ENCODE measurements at regions not wholly inside any gene's neighbourhood (a gene's known extent, or its start where the extent isn't known, plus 50 kb on each side); places are given as distances from the start of the nearest gene placed in this dataset.
A peak's percentile ranks its signal among the peaks of the same experiment; 100 is the strongest.

DNA sequence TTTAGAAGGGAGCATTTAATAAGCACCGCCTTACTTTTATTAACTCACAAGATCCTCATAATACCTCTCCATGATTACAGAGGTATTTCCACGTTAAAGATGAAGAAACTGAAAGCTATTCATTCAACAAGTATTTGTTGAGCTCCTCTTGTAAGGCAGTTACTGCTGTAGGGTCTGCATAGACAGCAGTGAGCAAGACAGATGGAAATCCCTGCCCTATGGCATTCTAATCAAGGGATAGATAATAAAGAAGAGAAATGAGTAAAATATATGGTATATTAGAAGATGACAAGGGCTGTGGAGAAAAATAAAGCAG is 77.8 kb upstream of the CTNNBL1 start:
- Mint-ChIP-seq H3K9me3 (no peaks in the 10 kb centered on the region), H3K27me3 (peaks cover 35% of the 10 kb centered on the region), H3K4me3 (no peak overlapping the region), H3K27ac (no peak overlapping the region), H3K4me1 (no peaks in the 10 kb centered on the region), H3K36me3 (ENCODE audit: low read depth) (no peaks in the 10 kb centered on the region)
- POLR2A ChIA-PET, result no interaction called here
- CTCF ChIA-PET, result no interaction called here
- DNase-seq, result no peak

DNA sequence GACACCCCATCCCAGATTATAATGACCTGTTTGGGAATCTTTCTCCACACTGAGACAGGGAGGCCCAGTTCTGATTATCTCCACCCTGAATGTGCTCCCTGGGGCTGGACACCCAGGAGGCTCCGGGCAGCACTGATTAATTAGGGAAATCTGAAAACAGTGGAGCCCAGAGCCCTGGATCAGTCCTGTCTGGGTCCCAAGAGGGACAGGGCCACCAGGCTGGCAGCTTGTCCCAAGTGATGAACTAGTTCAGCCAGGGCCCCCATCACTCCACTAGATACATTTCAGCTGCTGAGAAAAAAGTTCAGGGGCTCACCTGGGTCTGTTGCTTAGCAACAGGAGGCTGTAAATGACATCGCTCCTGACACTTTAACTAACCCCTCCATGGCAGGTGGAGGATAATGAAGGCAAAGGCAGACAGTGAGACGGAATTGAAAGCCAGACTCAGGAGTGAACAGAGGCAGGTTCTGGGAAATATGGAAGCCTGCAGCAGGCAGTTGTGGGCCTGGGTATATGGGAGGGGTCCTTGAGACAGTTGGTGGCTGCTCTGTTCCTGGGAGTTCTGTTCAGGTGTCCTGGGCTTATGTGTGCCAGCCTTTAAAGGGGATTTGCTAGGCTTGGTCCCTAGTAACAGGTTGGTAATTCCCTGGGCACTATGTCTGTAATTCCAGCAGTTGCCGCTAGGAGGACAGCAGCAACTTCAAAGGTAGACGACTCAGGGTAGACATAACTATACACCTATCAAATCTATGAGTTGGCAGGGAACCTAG is 78.3 kb upstream of the CTNNBL1 start:
- H3K27ac Mint-ChIP-seq, result no peak overlapping the region
- no peak overlapping the region for H3K4me3 Mint-ChIP-seq
- ChIA-PET CTCF (no interaction called here), POLR2A (no interaction called here)
- peaks cover 30% of the 10 kb centered on the region for H3K27me3 Mint-ChIP-seq
- no peaks in the 10 kb centered on the region for H3K9me3 Mint-ChIP-seq
- peak; percentile 58 for DNase-seq
- no peaks in the 10 kb centered on the region for H3K36me3 Mint-ChIP-seq (ENCODE audit: low read depth)
- H3K4me1 Mint-ChIP-seq, result no peaks in the 10 kb centered on the region

DNA sequence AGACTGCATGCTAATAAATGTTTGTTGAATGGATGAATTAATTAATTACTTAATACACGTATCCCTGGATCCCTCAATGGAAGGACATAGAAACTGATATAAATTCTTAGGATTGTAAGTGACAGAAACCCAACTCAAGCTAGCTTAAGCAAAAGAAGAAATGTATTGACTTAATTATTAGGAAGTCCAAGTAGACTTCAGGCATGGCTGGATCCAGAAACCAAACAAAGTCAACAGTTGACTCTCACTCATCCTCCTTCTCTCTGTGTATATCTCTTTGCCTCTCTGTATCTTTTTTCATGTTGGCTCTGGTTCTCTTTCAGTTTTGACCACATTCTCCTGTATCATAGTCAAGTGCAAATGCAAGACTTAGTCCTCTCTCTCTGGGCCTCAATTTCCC is 82.0 kb upstream of the CTNNBL1 start:
- Mint-ChIP-seq H3K27me3 (peaks cover 5% of the 10 kb centered on the region), H3K4me1 (no peaks in the 10 kb centered on the region), H3K9me3 (no peaks in the 10 kb centered on the region), H3K36me3 (ENCODE audit: low read depth) (no peaks in the 10 kb centered on the region), H3K4me3 (no peak overlapping the region), H3K27ac (no peak overlapping the region)
- DNase-seq, result no peak
- ChIA-PET CTCF (no interaction called here), POLR2A (no interaction called here)

DNA sequence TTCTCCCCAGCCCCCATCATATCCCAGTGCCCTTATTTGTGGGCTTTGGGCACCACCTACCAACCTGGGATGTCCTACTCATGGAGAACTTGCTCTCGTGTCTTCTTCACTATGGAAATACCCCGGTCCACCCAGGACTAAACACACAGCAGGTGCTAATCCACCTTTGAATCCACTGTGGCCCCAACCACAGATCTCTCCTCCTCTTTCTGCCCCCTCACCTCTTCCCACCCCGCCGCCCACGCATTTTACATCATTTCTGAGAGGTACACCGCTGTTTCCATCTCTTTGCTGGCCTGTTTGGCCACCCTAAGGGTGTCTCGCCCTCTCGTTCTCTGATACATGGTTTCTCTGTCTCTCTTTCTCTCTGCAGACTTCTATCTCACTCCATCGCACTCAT is 82.5 kb upstream of the CTNNBL1 start:
- CTCF ChIA-PET, result no interaction called here
- Mint-ChIP-seq H3K4me3 (no peak overlapping the region), H3K4me1 (no peaks in the 10 kb centered on the region), H3K36me3 (ENCODE audit: low read depth) (no peaks in the 10 kb centered on the region), H3K27ac (no peak overlapping the region), H3K9me3 (no peaks in the 10 kb centered on the region), H3K27me3 (peaks cover 5% of the 10 kb centered on the region)
- POLR2A ChIA-PET, result no interaction called here
- no peak for DNase-seq

DNA sequence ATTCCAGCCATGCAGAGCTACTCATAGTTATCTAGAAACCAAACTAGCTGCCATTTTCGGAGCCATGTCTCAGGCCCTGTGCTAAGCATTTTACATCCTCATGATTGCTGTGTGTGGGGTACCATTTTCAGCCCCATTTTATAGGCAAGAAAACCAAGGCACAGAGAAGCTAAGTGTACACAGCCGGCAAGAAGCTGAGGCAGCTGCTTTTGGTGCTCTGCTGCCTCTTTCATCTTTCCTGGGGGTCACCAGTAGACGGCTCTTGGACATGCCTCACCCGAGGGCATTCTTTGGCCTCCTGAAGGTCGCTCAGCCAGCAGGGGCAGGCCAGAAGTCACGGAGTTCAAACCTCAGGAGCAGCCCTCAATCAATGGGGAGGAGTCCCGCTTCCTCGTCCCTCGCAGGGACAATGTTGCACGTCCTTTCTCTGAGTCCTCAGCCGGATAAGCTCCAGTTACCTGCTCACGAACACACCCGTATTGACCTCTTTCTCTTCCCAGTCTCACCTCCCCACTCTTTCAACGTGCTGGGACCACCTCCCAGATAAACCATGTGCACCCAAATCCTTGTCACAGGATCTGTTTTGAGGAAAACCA is 82.6 kb upstream of the BLCAP start:
- H3K9me3 Mint-ChIP-seq, result no peaks in the 10 kb centered on the region
- no peaks in the 10 kb centered on the region for H3K27me3 Mint-ChIP-seq
- DNase-seq, result no peak
- no peaks in the 10 kb centered on the region for H3K36me3 Mint-ChIP-seq (ENCODE audit: low read depth)
- CTCF ChIA-PET, result no interaction called here
- H3K27ac Mint-ChIP-seq, result no peak overlapping the region
- POLR2A ChIA-PET, result no interaction called here
- H3K4me1 Mint-ChIP-seq, result no peaks in the 10 kb centered on the region
- H3K4me3 Mint-ChIP-seq, result no peak overlapping the region

DNA sequence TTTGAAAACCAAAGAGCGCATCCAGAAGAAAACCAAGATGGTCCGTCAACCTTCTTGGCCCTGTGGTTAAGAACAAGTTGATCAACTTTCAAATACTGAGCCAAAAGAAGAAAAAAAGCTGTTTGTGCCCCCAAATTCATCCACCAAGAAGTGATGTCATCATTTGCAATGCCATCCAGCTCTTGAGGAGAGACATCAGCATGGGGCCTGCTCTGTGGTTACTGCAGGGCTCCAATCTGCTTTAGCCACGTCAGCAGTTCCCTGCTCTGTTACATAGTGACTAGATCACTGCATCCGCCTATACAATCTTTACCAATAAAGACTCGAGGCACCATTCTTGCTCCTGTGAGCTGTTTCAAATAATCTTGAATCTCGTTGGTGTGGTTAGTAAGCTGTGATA is 75.0 kb upstream of the BLCAP start:
- H3K4me3 Mint-ChIP-seq, result no peak overlapping the region
- H3K4me1 Mint-ChIP-seq, result no peaks in the 10 kb centered on the region
- ChIA-PET CTCF (no interaction called here), POLR2A (no interaction called here)
- no peak overlapping the region for H3K27ac Mint-ChIP-seq
- peaks cover 15% of the 10 kb centered on the region for H3K27me3 Mint-ChIP-seq
- DNase-seq, result no peak
- no peaks in the 10 kb centered on the region for H3K9me3 Mint-ChIP-seq
- no peaks in the 10 kb centered on the region for H3K36me3 Mint-ChIP-seq (ENCODE audit: low read depth)

DNA sequence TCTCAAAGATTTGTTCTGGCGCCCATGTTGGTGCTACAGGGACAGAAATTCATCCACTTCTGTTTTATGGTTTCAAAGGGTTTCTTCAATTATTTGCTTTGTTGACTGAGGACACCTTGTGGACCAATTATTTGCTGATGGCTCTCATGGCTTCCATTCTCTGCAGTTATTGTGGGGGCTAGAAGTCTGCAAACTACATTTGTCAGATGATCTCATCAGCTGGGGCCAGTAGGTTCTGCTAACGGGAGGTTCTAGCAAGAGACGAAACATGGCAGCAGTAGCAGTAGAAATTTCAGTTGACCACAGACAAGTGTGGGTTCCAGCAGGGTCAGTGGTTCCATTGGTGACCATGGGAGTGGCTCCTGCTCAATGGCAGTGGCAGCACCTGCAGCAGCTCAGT is 72.8 kb upstream of the BLCAP start:
- Mint-ChIP-seq H3K27ac (no peak overlapping the region), H3K4me3 (no peak overlapping the region), H3K4me1 (no peaks in the 10 kb centered on the region), H3K36me3 (ENCODE audit: low read depth) (no peaks in the 10 kb centered on the region), H3K27me3 (peaks cover 18% of the 10 kb centered on the region), H3K9me3 (no peaks in the 10 kb centered on the region)
- POLR2A ChIA-PET, result no interaction called here
- no peak for DNase-seq
- CTCF ChIA-PET, result no interaction called here

DNA sequence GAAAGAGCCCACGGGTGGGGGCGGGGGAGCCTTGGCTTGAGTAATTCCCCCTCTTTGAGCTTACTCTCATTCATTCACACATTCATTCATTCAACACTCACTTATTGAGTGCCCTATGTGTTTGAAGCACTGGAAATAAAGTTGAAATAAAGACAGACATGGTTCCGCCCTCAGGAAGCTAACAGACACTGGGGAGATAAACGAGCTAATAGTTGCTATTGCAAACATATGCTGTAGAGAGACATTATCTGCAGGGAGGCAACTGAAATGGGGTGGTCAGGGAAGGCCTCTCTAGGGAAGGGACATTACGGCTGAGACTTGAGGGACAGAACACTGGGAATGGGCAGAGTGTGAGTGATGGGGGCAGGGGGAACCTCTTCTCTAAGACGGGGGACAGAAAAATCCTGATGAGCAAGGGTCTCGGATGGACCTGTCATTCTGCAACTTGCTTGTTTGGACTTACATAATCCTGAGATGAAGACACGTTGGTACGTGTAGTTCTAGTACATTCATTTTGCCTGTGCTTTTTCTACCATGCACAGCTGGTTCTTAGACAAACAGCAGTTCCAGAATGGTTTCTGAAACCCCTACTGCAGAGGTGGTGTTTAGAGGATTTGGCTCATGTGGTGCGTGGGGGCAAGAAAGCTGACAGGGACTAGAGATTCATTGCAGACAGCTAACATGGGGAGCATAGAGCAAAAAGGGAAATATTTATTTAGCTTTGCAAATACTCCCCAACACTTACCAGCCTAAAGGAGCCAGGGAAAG is 71.1 kb upstream of the BLCAP start:
- POLR2A ChIA-PET, result no interaction called here
- Mint-ChIP-seq H3K27ac (no peak overlapping the region), H3K4me1 (no peaks in the 10 kb centered on the region), H3K4me3 (no peak overlapping the region), H3K9me3 (no peaks in the 10 kb centered on the region), H3K36me3 (ENCODE audit: low read depth) (no peaks in the 10 kb centered on the region), H3K27me3 (peaks cover 18% of the 10 kb centered on the region)
- DNase-seq, result no peak
- CTCF ChIA-PET, result interaction anchor here (0.7 kb wide), 1 partner anchor 527 kb away, joined by 5 read pairs; no protein-coding TSS in a partner anchor

DNA sequence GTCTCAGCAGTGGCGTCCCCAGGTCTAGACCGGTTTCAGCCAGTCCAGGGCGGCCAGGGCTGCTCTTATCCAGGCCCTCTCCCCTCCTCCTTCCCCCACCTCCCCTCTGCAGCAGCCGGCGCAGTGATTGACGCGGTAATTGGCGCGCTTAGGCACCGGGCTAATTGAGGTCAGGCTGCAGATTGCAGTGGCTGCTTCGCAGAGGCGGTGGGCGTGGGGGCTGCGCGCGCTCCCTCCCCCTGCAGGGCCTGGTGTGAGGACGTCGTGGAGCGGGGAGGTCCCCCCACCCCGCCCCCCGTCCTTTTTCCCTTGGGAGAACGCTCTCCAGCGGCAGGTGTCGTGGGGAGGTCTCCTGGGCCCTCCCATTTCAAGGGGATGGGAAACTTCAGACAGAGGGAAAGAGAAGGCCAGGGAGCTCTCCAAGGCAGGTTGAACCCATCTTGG is 70.4 kb upstream of the BLCAP start:
- H3K4me1 Mint-ChIP-seq, result no peaks in the 10 kb centered on the region
- H3K36me3 Mint-ChIP-seq (ENCODE audit: low read depth), result no peaks in the 10 kb centered on the region
- no peak for DNase-seq
- no peak overlapping the region for H3K4me3 Mint-ChIP-seq
- ChIA-PET CTCF (interaction anchor here (0.7 kb wide), 1 partner anchor 528 kb away, joined by 5 read pairs; no protein-coding TSS in a partner anchor), POLR2A (no interaction called here)
- no peak overlapping the region for H3K27ac Mint-ChIP-seq
- H3K27me3 Mint-ChIP-seq, result peaks cover 21% of the 10 kb centered on the region
- H3K9me3 Mint-ChIP-seq, result no peaks in the 10 kb centered on the region

DNA sequence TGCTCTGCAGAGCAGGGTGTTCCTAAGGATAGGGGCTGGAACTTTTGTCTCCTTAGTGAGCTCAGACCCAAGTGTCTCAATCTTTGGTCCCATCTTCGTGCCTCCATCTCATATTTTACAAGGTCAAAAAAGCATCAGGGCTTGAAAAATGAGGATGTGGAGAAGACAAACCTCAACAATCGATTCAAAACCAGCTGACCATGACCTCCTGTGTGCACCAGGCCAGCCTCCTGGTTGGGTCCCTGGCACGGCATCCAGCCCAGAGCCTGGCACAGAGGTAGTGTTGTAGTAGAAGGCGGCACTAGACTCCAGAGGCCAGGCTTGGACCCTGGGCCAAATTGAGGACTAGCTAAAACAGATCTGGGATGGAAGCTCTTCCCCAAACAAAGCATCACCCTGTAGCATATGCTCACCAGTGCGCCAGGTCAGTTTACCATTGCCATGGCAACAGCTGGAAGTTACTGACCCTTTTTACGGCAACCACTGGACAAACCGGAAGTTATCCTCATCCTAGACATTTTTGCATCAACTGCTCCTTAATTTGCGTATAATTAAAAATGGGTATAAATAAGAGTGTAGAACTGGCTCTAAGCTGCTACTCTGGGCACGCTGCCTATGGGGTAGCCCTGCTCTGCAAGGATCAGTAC is 69.3 kb upstream of the BLCAP start:
- H3K4me1 Mint-ChIP-seq, result no peaks in the 10 kb centered on the region
- ChIA-PET CTCF (no interaction called here), POLR2A (no interaction called here)

DNA sequence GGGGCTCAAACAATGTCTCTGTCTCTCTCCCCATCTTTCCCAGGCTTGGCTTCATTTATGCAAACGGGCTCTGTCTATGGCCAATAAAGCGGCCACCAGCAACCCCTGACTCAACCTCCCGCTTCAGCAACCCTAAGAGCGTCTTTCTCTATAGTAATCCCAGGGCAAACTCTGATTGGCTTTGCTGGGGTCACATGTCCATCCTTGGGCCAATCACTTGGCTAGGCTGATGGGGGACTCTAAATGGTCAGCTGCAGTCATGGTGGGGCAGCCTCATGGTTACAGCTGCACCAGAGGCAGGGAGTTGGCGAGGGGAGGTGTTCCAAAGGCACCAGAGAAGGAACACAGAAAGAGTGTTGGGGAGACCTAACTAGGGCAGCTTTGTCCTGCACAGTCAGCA is 68.5 kb upstream of the BLCAP start:
- Mint-ChIP-seq H3K27ac (no peak overlapping the region), H3K27me3 (peaks cover 22% of the 10 kb centered on the region), H3K4me3 (no peak overlapping the region), H3K4me1 (no peaks in the 10 kb centered on the region), H3K36me3 (ENCODE audit: low read depth) (no peaks in the 10 kb centered on the region), H3K9me3 (no peaks in the 10 kb centered on the region)
- DNase-seq, result no peak
- CTCF ChIA-PET, result no interaction called here
- POLR2A ChIA-PET, result no interaction called here

More for the DNA sequence above, 69.3 kb upstream of the BLCAP start:
- Mint-ChIP-seq H3K4me3 (no peak overlapping the region), H3K27ac (no peak overlapping the region), H3K27me3 (peaks cover 18% of the 10 kb centered on the region), H3K36me3 (ENCODE audit: low read depth) (no peaks in the 10 kb centered on the region), H3K9me3 (no peaks in the 10 kb centered on the region)
- DNase-seq, result no peak

DNA sequence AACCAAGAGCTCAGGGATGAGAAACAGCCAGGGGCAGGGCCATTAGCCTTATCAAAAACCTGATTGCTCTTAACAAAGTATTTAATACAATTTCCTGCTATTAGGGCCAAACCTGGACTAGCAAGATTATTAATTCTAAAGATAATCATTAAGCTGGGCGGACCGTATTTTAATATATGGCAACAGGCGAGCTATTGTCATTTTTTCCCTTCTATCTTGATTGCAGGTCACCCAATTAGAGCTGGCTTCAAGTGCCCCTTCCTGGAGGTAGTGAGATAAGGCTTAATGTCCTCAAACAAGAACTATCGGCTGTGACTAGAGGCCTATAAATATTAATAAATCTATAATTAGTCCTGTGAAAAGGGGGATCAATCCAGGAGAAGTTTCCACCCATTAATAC is 66.0 kb upstream of the BLCAP start:
- Mint-ChIP-seq H3K4me1 (no peaks in the 10 kb centered on the region), H3K4me3 (no peak overlapping the region), H3K27ac (no peak overlapping the region), H3K36me3 (ENCODE audit: low read depth) (no peaks in the 10 kb centered on the region), H3K27me3 (peaks cover 16% of the 10 kb centered on the region), H3K9me3 (no peaks in the 10 kb centered on the region)
- ChIA-PET POLR2A (no interaction called here), CTCF (no interaction called here)
- no peak for DNase-seq

DNA sequence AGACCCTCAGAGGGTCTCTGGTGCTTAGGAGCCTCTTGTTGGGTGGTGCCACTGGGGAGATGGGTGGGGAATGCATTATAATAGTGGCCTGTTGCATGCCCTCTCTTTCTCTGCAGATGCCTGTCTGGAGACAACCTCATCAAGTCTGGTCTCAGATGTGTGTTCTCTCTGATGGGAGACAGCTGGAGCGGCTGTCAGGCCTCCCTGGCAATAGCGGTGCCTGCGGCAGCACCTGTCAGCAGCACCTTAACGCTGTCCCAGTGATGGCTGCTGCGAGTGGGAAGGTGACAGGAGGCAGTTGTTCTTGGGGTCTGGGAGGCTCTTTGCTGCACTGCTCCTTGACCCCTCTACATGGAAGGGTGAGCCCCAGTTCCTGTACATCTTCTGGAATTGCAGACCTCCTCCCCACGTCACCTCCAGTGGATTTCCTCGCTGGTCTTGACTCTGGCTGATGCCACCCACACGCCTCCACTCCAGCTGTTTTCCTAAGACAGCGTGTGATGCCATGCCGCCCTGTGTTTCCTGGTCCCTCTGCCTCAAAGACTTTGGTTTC is 63.3 kb upstream of the BLCAP start:
- no peak for DNase-seq
- ChIA-PET CTCF (no interaction called here), POLR2A (no interaction called here)
- no peak overlapping the region for H3K27ac Mint-ChIP-seq
- H3K4me3 Mint-ChIP-seq, result no peak overlapping the region
- no peaks in the 10 kb centered on the region for H3K9me3 Mint-ChIP-seq
- H3K4me1 Mint-ChIP-seq, result no peaks in the 10 kb centered on the region
- H3K36me3 Mint-ChIP-seq (ENCODE audit: low read depth), result no peaks in the 10 kb centered on the region
- peaks cover 17% of the 10 kb centered on the region for H3K27me3 Mint-ChIP-seq
